Right atrium auricular region (tissue), 2 donors: ENCODE measurements at regions not wholly inside any gene's neighbourhood (a gene's known extent, or its start where the extent isn't known, plus 50 kb on each side); places are given as distances from the start of the nearest gene placed in this dataset.

Experiments used
- DNase-seq: peaks from one replicate; pipeline ENCODE4 v3.0.0-alpha.2; 2019; ENCODE audit warnings: low spot score
- H3K27ac ChIP-seq, 2 donors: fragments of 200-600 bp; sonication (generic); 1 replicate in 1 of 2; 2 replicates in 1 of 2; pipeline ENCODE4 v1.5.1; 2016 to 2019
- H3K27me3 ChIP-seq, 2 donors: fragments of 200-600 bp; sonication (generic); one replicate each; pipeline versions ENCODE4 v1.5.1 to v1.6.0; 2017 to 2019
- H3K36me3 ChIP-seq: fragments of 200-600 bp; sonication (generic); one replicate; pipeline ENCODE4 v1.5.1; 2016
- H3K4me1 ChIP-seq, 2 donors: fragments of 200-600 bp; sonication (generic); one replicate each; pipeline versions ENCODE4 v1.5.1 to v1.6.0; 2017 to 2019
- H3K4me3 ChIP-seq, 2 donors: fragments of 200-600 bp; sonication (generic); 1 replicate in 1 of 2; 2 replicates in 1 of 2; pipeline ENCODE4 v1.5.1; 2017 to 2019; ENCODE audit warnings: mild to moderate bottlenecking in 1 of 2, moderate library complexity in 1 of 2
- H3K9me3 ChIP-seq, 2 donors: fragments of 200-600 bp; sonication (generic); one replicate each; pipeline ENCODE4 v1.5.1; 2019
- TF ChIP-seq, protein P1 (sequence below), 2 donors: fragments of 200-600 bp; sonication (generic); IDR thresholded peaks; one replicate each; pipeline ENCODE4 v1.5.1; 2019; ENCODE audit warnings: antibody characterized with exemption in 2 of 2

DNA sequence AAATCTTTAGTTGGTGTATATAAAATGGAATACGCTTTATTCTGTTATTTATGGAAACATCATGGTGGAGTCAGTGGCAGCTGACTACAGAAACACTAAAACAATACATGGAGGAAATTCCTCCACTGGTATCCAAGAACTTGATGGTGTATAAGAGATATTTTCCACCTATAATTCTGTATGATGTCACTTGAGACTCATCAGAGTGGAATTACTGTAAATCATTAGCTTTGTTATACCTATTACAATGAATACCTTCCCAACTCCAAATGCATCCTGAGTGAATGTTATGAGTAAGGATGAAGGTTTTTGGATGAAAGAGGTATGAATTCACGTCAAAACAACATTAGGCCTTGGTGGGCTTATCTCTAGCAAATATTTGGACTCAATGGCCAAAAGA is 258.5 kb upstream of the SORL1-AS1 start:
- Histone ChIP-seq H3K27me3 (no peaks in the 10 kb centered on the region), H3K4me1 (no peaks in the 10 kb centered on the region), H3K4me3 (no peak overlapping the region), H3K27ac (no peak overlapping the region), H3K36me3 (no peaks in the 10 kb centered on the region), H3K9me3 (no peaks in the 10 kb centered on the region)
- DNase-seq, result no peak
- TF ChIP-seq, protein P1, sequence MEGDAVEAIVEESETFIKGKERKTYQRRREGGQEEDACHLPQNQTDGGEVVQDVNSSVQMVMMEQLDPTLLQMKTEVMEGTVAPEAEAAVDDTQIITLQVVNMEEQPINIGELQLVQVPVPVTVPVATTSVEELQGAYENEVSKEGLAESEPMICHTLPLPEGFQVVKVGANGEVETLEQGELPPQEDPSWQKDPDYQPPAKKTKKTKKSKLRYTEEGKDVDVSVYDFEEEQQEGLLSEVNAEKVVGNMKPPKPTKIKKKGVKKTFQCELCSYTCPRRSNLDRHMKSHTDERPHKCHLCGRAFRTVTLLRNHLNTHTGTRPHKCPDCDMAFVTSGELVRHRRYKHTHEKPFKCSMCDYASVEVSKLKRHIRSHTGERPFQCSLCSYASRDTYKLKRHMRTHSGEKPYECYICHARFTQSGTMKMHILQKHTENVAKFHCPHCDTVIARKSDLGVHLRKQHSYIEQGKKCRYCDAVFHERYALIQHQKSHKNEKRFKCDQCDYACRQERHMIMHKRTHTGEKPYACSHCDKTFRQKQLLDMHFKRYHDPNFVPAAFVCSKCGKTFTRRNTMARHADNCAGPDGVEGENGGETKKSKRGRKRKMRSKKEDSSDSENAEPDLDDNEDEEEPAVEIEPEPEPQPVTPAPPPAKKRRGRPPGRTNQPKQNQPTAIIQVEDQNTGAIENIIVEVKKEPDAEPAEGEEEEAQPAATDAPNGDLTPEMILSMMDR (IDR thresholded peaks at IDR 0.05), result no peak

DNA sequence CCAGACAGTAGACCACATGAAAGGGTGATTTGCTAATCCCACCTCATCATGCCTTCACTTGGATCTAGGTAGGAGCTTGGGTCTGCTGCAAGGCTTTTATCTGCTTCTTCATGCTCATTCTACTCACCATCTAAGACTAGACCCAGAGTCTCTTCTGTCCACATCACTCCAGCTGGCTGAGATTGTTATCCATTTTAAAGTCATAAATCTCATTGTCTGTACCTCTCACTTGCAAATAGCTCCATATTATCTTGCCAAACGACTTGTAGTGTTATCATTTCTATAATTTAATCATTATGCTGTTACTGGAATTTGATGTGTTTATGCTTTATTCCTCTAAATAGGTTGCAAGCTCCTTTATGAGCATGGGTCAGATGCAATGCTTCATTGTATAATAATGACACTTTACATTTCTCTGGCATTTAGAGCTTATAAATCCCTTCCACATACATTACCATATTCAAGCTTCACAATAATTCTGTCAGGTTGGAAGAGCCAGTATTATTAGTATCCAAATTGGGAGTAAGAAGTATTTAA is 254.2 kb upstream of the SORL1-AS1 start:
- TF ChIP-seq, protein P1 (IDR thresholded peaks at IDR 0.05), result no peak
- no peak for DNase-seq
- Histone ChIP-seq H3K27ac (no peak overlapping the region), H3K9me3 (no peaks in the 10 kb centered on the region), H3K36me3 (no peaks in the 10 kb centered on the region), H3K4me3 (no peak overlapping the region), H3K27me3 (no peaks in the 10 kb centered on the region), H3K4me1 (no peaks in the 10 kb centered on the region)

DNA sequence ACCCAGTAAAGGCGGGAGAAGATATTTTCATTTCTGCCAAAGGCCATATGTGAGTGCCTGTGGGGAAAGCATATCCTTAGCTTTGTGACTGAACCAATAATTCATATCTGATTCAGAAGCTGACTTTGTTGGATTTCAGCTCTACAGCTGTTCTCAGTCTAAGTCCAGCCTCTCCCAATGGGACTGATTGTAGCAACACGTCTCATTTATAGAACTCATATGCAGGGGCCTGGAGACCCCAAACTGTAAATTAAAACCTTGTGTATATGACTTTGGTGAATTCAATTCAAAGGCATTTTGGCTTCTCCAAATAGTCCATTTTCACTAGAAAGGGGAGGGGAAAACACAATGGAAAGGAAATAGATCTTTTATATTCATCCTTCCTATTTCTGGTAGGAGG is 250.4 kb upstream of the SORL1-AS1 start:
- H3K9me3 ChIP-seq, result no peaks in the 10 kb centered on the region
- H3K27ac ChIP-seq, result no peak overlapping the region
- H3K4me1 ChIP-seq, result peaks cover 0 to 8% of the 10 kb centered on the region in 2 donors
- TF ChIP-seq, protein P1 (IDR thresholded peaks at IDR 0.05), result no peak
- DNase-seq, result no peak
- H3K36me3 ChIP-seq, result no peaks in the 10 kb centered on the region
- H3K27me3 ChIP-seq, result no peaks in the 10 kb centered on the region
- no peak overlapping the region for H3K4me3 ChIP-seq

DNA sequence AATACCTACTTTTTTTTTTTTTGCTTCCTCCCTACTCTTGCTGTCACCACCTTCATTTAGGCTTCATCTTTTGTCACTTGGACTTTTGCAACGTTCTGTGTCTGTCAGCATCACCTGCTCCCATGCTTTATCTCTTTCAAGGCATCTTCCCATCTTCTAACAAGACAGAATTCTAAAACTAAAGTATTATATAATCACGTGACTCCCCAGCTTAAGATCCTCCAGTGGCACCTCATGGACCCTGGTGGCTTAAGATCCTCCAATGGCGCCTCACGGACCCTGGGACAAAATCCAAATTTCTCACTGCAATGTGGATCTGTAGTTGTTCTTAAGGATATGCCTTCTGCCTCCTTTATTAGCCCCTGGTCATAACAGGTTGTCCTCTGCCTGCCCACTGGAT is 248.2 kb upstream of the SORL1-AS1 start:
- no peak overlapping the region for H3K4me3 ChIP-seq
- peaks cover 0 to 16% of the 10 kb centered on the region in 2 donors for H3K4me1 ChIP-seq
- no peaks in the 10 kb centered on the region for H3K9me3 ChIP-seq
- no peak for DNase-seq
- TF ChIP-seq, protein P1 (IDR thresholded peaks at IDR 0.05), result no peak
- no peaks in the 10 kb centered on the region for H3K36me3 ChIP-seq
- H3K27ac ChIP-seq, result no peak overlapping the region
- H3K27me3 ChIP-seq, result no peaks in the 10 kb centered on the region

DNA sequence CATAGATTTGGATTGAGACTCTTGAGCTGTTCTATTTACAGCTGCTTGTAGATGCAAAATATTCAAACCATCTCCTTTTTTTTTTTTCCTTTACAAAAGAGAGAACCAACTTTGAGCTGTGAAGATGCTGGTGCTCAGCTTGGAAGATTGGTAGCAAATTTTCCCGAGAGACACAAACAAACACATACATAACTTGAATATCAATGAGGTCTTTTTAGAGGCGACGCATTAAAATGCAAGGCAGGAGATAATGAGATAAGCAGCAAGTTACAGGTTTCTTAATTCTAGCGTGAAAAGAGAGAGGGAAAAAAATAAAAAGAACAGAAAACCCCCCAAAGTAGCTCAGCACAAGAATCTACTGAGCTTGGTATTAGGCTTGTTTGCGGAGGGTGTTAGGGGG is 247.0 kb upstream of the SORL1-AS1 start:
- DNase-seq, result no peak
- peaks cover 0 to 17% of the 10 kb centered on the region in 2 donors for H3K4me1 ChIP-seq
- H3K27me3 ChIP-seq, result no peaks in the 10 kb centered on the region
- no peaks in the 10 kb centered on the region for H3K9me3 ChIP-seq
- TF ChIP-seq, protein P1 (IDR thresholded peaks at IDR 0.05), result no peak
- H3K27ac ChIP-seq, result peak overlapping the region in 1 of 2 donors; percentile 0
- no peaks in the 10 kb centered on the region for H3K36me3 ChIP-seq
- H3K4me3 ChIP-seq, result no peak overlapping the region
